ENCODE measurements at regions not wholly inside any gene's neighbourhood (a gene's known extent, or its start where the extent isn't known, plus 50 kb on each side); places are given as distances from the start of the nearest gene placed in this dataset.
"Not testable (repeated sequence)": the region's sequence is repeated elsewhere in the genome, so short reads cannot be mapped to it uniquely, and the experiment has no call there.

GRCh38 chr1:148432318-148432717 lies 50.8 kb downstream of the PPIAL4G start:
- DNase-seq (ENCODE audit: low spot score), result not testable (repeated sequence)

GRCh38 chr1:148429856-148430255 lies 53.2 kb downstream of the PPIAL4G start:
- DNase-seq (ENCODE audit: low spot score), result peak; percentile 21

GRCh38 chr1:148426940-148427611 lies 56.0 kb downstream of the PPIAL4G start:
- not testable (repeated sequence) for DNase-seq (ENCODE audit: low spot score)

- DNase-seq (ENCODE audit: low spot score), result not testable (repeated sequence)
Observed at GRCh38 chr1:148426385-148426784, 56.7 kb downstream of the PPIAL4G start.

- DNase-seq (ENCODE audit: low spot score), result peak; percentile 83
Observed at GRCh38 chr1:148424143-148425003, 58.7 kb downstream of the PPIAL4G start.

- not testable (repeated sequence) for DNase-seq (ENCODE audit: low spot score)
Observed at GRCh38 chr1:148422921-148423320, 60.2 kb downstream of the PPIAL4G start.

GRCh38 chr1:148417241-148417640 lies 65.9 kb downstream of the PPIAL4G start:
- not testable (repeated sequence) for DNase-seq (ENCODE audit: low spot score)

- DNase-seq (ENCODE audit: low spot score), result not testable (repeated sequence)
Observed at GRCh38 chr1:148413385-148413784, 69.7 kb downstream of the PPIAL4G start.

- DNase-seq (ENCODE audit: low spot score), result not testable (repeated sequence)
Observed at GRCh38 chr1:148404786-148405568, 78.1 kb downstream of the PPIAL4G start.

GRCh38 chr1:148403925-148404324 lies 79.2 kb downstream of the PPIAL4G start:
- DNase-seq (ENCODE audit: low spot score), result not testable (repeated sequence)

- DNase-seq (ENCODE audit: low spot score), result not testable (repeated sequence)
Observed at GRCh38 chr1:148403085-148403456, 80.0 kb downstream of the PPIAL4G start.

- peak; percentile 77 for DNase-seq (ENCODE audit: low spot score)
Observed at GRCh38 chr1:148402152-148403084, 80.7 kb downstream of the PPIAL4G start.

GRCh38 chr1:148397516-148397915 lies 85.6 kb downstream of the PPIAL4G start:
- DNase-seq (ENCODE audit: low spot score), result not testable (repeated sequence)

GRCh38 chr1:148392505-148392904 lies 90.6 kb downstream of the PPIAL4G start:
- not testable (repeated sequence) for DNase-seq (ENCODE audit: low spot score)

GRCh38 chr1:148391323-148391722 lies 91.8 kb downstream of the PPIAL4G start:
- DNase-seq (ENCODE audit: low spot score), result not testable (repeated sequence)

- DNase-seq (ENCODE audit: low spot score), result no peak
Observed at GRCh38 chr1:148389027-148389339, 94.1 kb downstream of the PPIAL4G start.

- peak; percentile 91 for DNase-seq (ENCODE audit: low spot score)
Observed at GRCh38 chr1:148388260-148389026, 94.7 kb downstream of the PPIAL4G start.

- not testable (repeated sequence) for DNase-seq (ENCODE audit: low spot score)
Observed at GRCh38 chr1:148387949-148388259, 95.2 kb downstream of the PPIAL4G start.

GRCh38 chr1:148387122-148387948 lies 95.8 kb downstream of the PPIAL4G start:
- DNase-seq (ENCODE audit: low spot score), result not testable (repeated sequence)

- DNase-seq (ENCODE audit: low spot score), result no peak
Observed at GRCh38 chr1:148386617-148387016, 96.5 kb downstream of the PPIAL4G start.
